Body of pancreas (tissue), 4 donors: ENCODE measurements at regions not wholly inside any gene's neighbourhood (a gene's known extent, or its start where the extent isn't known, plus 50 kb on each side); places are given as distances from the start of the nearest gene placed in this dataset.
A peak's percentile ranks its signal among the peaks of the same experiment; 100 is the strongest.

Source experiments
- ATAC-seq: fragments of 150-250 bp; one replicate; pipeline ENCODE4 v1.9.1; 2016
- DNase-seq, 4 donors: peaks; one replicate each; pipeline ENCODE4 v3.0.0-alpha.2; 2019
- H3K27ac ChIP-seq, 4 donors: fragments of 200-600 bp; sonication (generic); 1 replicate in 3 of 4; 2 replicates in 1 of 4; pipeline versions ENCODE4 v1.5.1 to v1.6.1; 2016 to 2019; ENCODE audit warnings: mild to moderate bottlenecking in 1 of 4, mixed read lengths in 1 of 4, moderate library complexity in 1 of 4
- H3K27me3 ChIP-seq, 2 donors: fragments of 200-600 bp; sonication (generic); one replicate each; pipeline ENCODE4 v1.6.0; 2016; ENCODE audit warnings: mild to moderate bottlenecking in 1 of 2
- H3K36me3 ChIP-seq, 2 donors: fragments of 200-600 bp; sonication (generic); replicated peaks in 1 of 2; 2 replicates each; pipeline ENCODE4 v1.5.1; 2016; ENCODE audit warnings: low read depth in 2 of 2; ENCODE audit not compliant: insufficient read depth in 1 of 2
- H3K4me1 ChIP-seq: fragments of 200-600 bp; sonication (generic); one replicate; pipeline ENCODE4 v1.6.0; 2016
- H3K4me3 ChIP-seq, 2 donors: fragments of 200-600 bp; sonication (generic); 1 replicate in 1 of 2; 2 replicates in 1 of 2; pipeline ENCODE4 v1.5.1; 2016 to 2019
- H3K9me3 ChIP-seq, 3 donors: fragments of 200-600 bp; sonication (generic); 1 replicate in 2 of 3; 2 replicates in 1 of 3; pipeline ENCODE4 v1.5.1; 2016
- CTCF ChIP-seq, 7 experiments: fragments of 450-650 bp in 4 of 7; fragments of 200-600 bp in 3 of 7; sonication (generic) in 3 of 7; IDR thresholded peaks; one replicate each; pipeline ENCODE4 v1.5.1; 2016 to 2019; ENCODE audit warnings: antibody characterized with exemption in 7 of 7
- POLR2A ChIP-seq, 3 donors: fragments of 450-650 bp; IDR thresholded peaks; one replicate each; pipeline ENCODE4 v1.6.1; 2016; ENCODE audit warnings: antibody characterized with exemption in 3 of 3, mild to moderate bottlenecking in 2 of 3
- WGBS, 2 donors: methylation state at CpG; one replicate each; pipeline ENCODE4 v1.1.5; 2017; 5-methylcytosine and 5-hydroxymethylcytosine counted together
- intact Hi-C: fragments of 100-400 bp; cut with DNase I; formaldehyde crosslinking; loops from one replicate; pipeline ENCODE4 v1.15.1; 2023

- intact Hi-C loops = no loop called here
- 68 to 83% methylated on average over 3 of the region's 3 CpGs for WGBS, 2 donors
- Histone ChIP-seq H3K4me3 (no peak overlapping the region), H3K27me3 (no peaks in the 10 kb centered on the region), H3K4me1 (no peaks in the 10 kb centered on the region), H3K36me3 (no peaks in the 10 kb centered on the region), H3K27ac (no peak overlapping the region), H3K9me3 (no peaks in the 10 kb centered on the region)
- TF ChIP-seq CTCF (IDR thresholded peaks at IDR 0.05) (no peak), POLR2A (IDR thresholded peaks at IDR 0.05) (no peak)
- no peak for DNase-seq
- no peak for ATAC-seq
Observed at GRCh38 chr9:107685376-107685775, 195.8 kb upstream of the KLF4 start.

- no peak overlapping the region for H3K27ac ChIP-seq
- H3K9me3 ChIP-seq = no peaks in the 10 kb centered on the region
- TF ChIP-seq CTCF (IDR thresholded peaks at IDR 0.05) (no peak), POLR2A (IDR thresholded peaks at IDR 0.05) (no peak)
- no peaks in the 10 kb centered on the region for H3K36me3 ChIP-seq
- no peak for DNase-seq
- WGBS, 2 donors = 82 to 86% methylated on average over 6 of the region's 6 CpGs
- no peaks in the 10 kb centered on the region for H3K4me1 ChIP-seq
- no peaks in the 10 kb centered on the region for H3K27me3 ChIP-seq
- no peak overlapping the region for H3K4me3 ChIP-seq
- no peak for ATAC-seq
- intact Hi-C loops = no loop called here
Observed at GRCh38 chr9:107684224-107684623, 194.7 kb upstream of the KLF4 start.

- H3K4me1 ChIP-seq = no peaks in the 10 kb centered on the region
- no peak overlapping the region for H3K4me3 ChIP-seq
- intact Hi-C loops = no loop called here
- DNase-seq = peak in 1 of 4 donors; percentile 38
- H3K27ac ChIP-seq = no peak overlapping the region
- no peaks in the 10 kb centered on the region for H3K36me3 ChIP-seq
- no peak for TF ChIP-seq POLR2A (IDR thresholded peaks at IDR 0.05)
- TF ChIP-seq CTCF (IDR thresholded peaks at IDR 0.05) = no peak
- no peaks in the 10 kb centered on the region for H3K27me3 ChIP-seq
- no peak for ATAC-seq
- no peaks in the 10 kb centered on the region for H3K9me3 ChIP-seq
Observed at GRCh38 chr9:107683566-107683965, 194.0 kb upstream of the KLF4 start.

GRCh38 chr9:107681988-107682387, 192.4 kb upstream of the KLF4 start:
- H3K4me1 ChIP-seq = no peaks in the 10 kb centered on the region
- ATAC-seq (no peak), DNase-seq (no peak)
- intact Hi-C loops = no loop called here
- H3K9me3 ChIP-seq = no peaks in the 10 kb centered on the region
- H3K27ac ChIP-seq = no peak overlapping the region
- no peaks in the 10 kb centered on the region for H3K27me3 ChIP-seq
- no peak for TF ChIP-seq CTCF (IDR thresholded peaks at IDR 0.05)
- TF ChIP-seq POLR2A (IDR thresholded peaks at IDR 0.05) = no peak
- WGBS, 2 donors = 80 to 92% methylated on average over 4 of the region's 4 CpGs
- no peaks in the 10 kb centered on the region for H3K36me3 ChIP-seq
- no peak overlapping the region for H3K4me3 ChIP-seq

- Histone ChIP-seq H3K36me3 (no peaks in the 10 kb centered on the region), H3K9me3 (no peaks in the 10 kb centered on the region), H3K27ac (peak overlapping the region in 1 of 4 donors; percentile 7), H3K4me1 (no peaks in the 10 kb centered on the region), H3K27me3 (no peaks in the 10 kb centered on the region), H3K4me3 (no peak overlapping the region)
- ATAC-seq = no peak
- 68 to 69% methylated on average over 10 of the region's 10 CpGs for WGBS, 2 donors
- intact Hi-C loops = no loop called here
- TF ChIP-seq POLR2A (IDR thresholded peaks at IDR 0.05) (no peak), CTCF (IDR thresholded peaks at IDR 0.05) (no peak)
- peak in 1 of 4 donors; percentile 23 for DNase-seq
Observed at GRCh38 chr9:107675351-107676259, 186.0 kb upstream of the KLF4 start.
